ENCODE measurements at regions not wholly inside any gene's neighbourhood (a gene's known extent, or its start where the extent isn't known, plus 50 kb on each side); places are given as distances from the start of the nearest gene placed in this dataset.
"Not testable (repeated sequence)": the region's sequence is repeated elsewhere in the genome, so short reads cannot be mapped to it uniquely, and the experiment has no call there.

- DNase-seq, result no peak
Measured at GRCh38 chr6:115203381-115203780, 857.3 kb downstream of the FRK start.

DNA sequence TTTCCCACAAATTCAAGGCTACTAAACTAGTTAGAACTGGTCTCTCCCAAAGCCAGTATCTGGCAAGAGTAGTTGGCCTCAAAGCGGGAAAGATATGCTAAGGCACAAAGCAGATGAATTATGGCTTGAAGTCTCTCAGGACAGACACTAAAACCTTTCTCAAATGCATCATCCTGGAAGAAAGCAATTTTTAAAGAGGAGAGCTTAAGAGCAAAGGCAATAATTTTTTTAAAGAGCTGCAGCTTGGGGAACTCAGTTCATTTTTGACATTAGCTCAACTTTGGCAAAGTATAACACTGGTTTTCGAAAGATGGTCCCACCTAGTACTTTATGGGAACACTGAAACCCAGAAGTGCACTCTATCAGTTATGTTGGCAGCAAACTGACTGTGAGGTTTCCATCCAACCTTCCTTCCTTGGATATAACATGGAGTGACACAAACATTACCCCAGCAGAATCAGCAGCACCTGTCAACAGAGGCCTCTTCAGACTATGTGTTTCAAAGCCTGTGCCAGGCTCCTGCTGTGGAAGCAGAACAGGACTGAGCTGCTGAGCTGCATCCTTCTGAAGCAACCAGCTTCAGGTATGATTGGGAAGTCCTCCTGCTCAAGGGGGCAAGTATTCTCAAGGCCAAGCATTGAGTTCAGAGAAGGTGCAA lies 852.3 kb upstream of the HS3ST5 start:
- no peak for DNase-seq

- no peak for DNase-seq
Measured at GRCh38 chr6:115191989-115192388, 849.2 kb upstream of the HS3ST5 start.

DNA sequence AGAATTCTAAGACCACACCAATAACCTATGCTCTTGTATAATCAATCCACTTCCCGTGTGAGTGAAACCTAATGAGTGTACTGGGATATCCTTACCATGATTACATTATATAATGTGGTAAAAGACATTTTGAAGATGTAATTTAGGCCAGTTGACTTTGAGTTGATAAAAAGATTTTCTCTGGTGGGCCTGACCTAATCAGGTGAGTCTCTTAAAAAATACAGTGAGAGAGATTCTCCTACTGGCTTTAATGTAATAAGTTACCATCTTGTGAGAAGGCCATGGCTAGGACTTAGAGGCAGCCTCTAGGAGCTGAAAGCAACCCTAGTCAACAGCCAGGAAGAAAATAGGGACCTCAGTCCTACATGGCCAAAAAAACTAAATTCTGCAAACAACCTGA lies 847.7 kb upstream of the HS3ST5 start:
- DNase-seq, result no peak

DNA sequence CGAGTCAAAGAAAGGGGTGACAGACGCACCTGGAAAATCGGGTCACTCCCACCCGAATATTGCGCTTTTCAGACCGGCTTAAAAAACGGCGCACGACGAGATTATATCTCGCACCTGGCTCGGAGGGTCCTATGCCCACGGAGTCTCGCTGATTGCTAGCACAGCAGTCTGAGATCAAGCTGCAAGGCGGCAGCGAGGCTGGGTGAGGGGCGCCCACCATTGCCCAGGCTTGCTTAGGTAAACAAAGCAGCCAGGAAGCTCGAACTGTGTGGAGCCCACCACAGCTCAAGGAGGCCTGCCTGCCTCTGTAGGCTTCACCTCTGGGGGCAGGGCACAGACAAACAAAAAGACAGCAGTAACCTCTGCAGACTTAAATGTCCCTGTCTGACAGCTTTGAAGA lies 832.6 kb upstream of the HS3ST5 start:
- not testable (repeated sequence) for DNase-seq

GRCh38 chr6:115165912-115166311 lies 823.1 kb upstream of the HS3ST5 start:
- DNase-seq, result not testable (repeated sequence)

DNA sequence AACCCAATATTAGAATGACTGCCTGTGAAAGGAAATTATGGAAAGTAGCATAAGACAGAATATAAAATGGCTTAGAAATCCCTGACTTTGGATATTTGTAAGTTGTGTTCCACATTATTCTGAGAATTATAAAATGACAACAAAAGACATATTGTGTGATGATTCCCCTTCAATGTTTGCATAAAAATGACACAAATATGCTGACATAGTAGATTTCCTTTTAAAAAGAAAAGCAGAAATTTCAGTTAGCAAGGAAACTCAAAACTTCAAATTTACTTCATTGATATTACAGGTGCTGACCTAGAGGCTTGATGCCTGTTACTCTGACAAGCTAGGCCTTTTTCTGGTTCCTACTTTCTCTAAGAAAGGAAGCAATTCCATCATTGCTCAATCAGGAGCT lies 816.9 kb upstream of the HS3ST5 start:
- DNase-seq, result no peak

DNA sequence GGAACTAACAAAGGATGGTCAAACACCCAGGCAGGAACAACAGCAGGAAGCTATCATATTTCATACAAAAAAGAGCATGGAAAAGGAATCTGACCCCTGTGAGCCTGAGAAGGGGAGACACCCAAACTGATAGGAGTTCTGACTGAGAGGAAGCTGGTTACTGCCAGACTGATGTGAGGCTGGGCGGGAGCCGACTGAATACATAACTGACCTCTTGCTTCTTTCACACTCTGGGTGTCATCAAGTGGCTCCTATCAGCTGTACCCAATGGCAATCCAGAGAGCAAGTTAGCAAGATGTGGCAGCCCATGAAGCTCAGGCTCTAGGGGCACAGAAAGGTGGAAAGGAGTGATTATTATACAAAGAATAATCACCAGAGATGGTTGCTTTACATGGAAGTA lies 795.1 kb upstream of the HS3ST5 start:
- DNase-seq, result no peak

- DNase-seq, result no peak
Measured at GRCh38 chr6:115133790-115134189, 791.0 kb upstream of the HS3ST5 start.

GRCh38 chr6:115131709-115132490 lies 789.1 kb upstream of the HS3ST5 start:
- no peak for DNase-seq

- DNase-seq, result not testable (repeated sequence)
Measured at GRCh38 chr6:115121513-115121912, 778.7 kb upstream of the HS3ST5 start.

- no peak for DNase-seq
Measured at GRCh38 chr6:115120391-115120790, 777.6 kb upstream of the HS3ST5 start.

- no peak for DNase-seq
Measured at GRCh38 chr6:115091461-115091860, 748.6 kb upstream of the HS3ST5 start.

DNA sequence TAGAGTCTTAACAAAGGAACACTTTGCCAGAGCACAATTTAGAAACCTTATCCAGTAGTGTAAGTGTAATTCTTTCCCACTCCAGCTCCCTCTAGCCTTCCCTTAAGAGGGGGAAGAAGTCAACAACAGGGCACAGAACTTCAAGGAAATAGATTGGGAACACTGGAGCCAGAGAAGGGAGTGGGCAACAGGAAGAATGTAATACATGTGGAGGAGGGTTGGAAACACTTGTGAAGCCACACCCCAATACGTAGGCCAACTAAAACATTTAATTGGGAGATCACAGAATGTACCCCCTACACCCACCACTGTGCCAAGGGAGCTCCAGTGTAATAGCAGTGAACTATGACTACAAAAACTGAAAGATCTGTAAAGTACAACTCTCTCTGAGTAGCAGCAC lies 735.7 kb upstream of the HS3ST5 start:
- no peak for DNase-seq

DNA sequence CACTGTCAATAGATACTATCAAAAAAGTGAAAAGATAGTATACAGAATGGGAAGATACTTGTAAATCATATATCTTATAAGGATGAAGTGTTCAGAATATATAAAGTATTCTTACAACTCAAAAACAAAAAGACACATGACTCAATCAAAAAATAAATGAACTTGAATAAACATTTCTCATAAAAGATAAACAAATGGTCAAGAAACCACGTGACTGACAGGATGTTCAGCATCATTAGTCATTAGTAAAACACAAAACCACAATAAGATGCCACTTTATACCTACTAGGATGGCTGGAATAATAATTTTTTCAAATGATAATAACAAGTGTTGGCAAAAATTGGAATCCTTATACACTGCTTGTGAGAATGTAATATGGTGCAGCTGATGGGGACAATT lies 729.1 kb upstream of the HS3ST5 start:
- DNase-seq, result no peak

- DNase-seq, result no peak
Measured at GRCh38 chr6:115067690-115068447, 725.0 kb upstream of the HS3ST5 start.

DNA sequence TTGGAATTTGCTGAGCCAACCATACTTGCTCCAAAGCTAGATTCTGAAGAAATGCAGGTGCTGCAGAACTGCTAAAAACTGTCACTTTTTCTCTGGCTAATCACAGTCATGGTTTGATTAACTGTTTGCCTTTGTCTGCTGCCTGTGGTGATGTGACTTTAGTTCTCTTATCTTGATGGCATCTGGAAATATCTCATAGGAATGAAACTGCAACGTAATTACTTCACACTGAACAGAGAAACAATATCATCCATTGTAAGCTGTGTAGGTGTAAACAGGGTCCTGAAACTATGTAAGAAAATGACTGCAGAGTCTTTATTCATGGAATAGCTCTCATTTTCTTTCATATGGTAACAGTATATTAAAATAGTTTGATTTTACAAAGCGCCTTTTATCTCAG lies 721.9 kb upstream of the HS3ST5 start:
- DNase-seq, result no peak

DNA sequence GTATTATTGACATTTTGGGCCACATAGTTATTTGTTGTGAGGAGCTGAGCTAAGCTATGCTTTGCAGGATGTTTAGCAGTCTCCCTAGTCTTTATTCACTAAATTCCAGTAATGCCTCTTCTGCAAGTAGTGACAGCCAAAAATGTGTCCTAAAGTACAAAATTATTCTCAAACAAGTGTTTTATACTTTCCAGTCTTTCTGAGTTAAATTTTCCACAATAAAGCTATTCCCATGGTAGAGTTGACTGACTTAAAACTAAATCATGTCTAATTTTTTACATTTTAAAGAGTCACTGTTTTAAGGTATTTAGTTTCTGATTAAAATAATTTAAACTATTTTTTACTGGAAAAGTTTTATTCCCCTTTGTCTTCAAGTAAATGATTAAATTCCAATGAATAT lies 717.8 kb upstream of the HS3ST5 start:
- DNase-seq, result no peak

DNA sequence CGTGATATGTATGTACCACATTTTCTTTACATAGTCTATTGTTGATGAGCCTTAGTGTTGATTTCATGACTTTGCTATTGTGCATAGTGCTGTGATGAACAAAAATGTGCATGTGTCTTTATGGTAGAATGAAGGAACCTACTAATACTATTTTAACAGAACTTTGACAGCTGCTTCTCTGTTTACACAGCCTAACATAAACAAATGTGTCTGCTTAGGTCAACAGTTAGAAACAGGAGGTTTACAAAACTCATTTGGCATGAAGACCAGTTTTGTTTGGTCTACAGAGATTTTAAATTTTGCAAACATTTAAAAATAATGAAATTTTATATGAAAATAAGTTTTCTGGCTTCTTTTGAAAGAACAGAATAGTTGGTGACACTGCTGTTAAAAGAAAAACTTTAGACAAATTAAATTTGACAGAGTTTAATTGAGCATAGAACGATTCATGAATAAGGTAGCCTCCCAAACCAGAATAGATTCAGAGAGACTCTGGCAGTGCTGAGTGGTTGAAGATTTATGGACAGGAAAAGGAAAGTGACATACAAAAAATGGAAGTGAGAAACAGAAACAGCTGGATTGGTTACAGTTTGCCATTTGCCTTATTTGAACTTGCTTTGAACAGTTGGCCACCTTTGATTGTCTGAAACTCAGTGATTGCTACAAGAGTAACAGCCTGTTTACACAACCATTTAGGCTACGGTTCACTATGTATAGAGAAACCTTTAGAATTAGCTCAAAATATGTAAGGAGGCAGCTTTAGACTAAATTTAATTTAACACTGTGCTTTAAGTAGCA lies 715.8 kb upstream of the HS3ST5 start:
- peak; percentile 68 for DNase-seq

GRCh38 chr6:115055579-115055978 lies 712.8 kb upstream of the HS3ST5 start:
- DNase-seq, result no peak

DNA sequence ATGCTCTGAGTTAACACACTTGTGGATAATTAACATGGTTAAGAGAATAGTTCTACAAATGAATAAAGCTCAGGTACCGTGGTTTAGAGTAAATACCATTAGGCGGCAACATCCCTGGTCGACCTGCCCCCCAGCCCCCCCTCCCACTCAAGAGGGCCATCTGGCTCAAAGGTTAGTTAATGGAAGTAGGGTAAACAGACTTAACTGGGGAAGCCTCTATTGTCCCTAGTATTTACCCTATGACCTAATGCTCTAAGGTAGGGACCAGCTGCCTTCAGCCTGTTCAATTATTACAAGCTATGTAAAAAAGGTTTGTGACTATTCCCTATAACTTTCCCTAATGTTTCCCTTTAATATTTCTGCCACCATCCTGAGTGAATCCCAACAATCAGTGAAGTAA lies 711.4 kb upstream of the HS3ST5 start:
- peak; percentile 66 to 81 for DNase-seq

- DNase-seq, result no peak
Measured at GRCh38 chr6:115053169-115053860, 710.5 kb upstream of the HS3ST5 start.

All from SHP77 (cell line).